H9 (cell line): ENCODE measurements at regions not wholly inside any gene's neighbourhood (a gene's known extent, or its start where the extent isn't known, plus 50 kb on each side); places are given as distances from the start of the nearest gene placed in this dataset.
A peak's percentile ranks its signal among the peaks of the same experiment; 100 is the strongest.

Experiments
- DNase-seq: peaks from one replicate; pipeline ENCODE4 v3.0.0-alpha.2; 2017
- H2AFZ ChIP-seq: one replicate; pipeline ENCODE4 v1.6.1; 2013; ENCODE audit warnings: mild to moderate bottlenecking, low read length, control low read depth, moderate library complexity
- H2AK5ac ChIP-seq: 2 replicates; pipeline ENCODE4 v1.6.1; 2013; ENCODE audit warnings: low read length, control low read depth, mixed read lengths; ENCODE audit not compliant: insufficient read length
- H2BK120ac ChIP-seq: one replicate; pipeline ENCODE4 v1.6.1; 2013; ENCODE audit warnings: low read depth, mild to moderate bottlenecking, low read length, control low read depth, inconsistent platforms; ENCODE audit not compliant: poor library complexity, severe bottlenecking
- H2BK12ac ChIP-seq: 2 replicates; pipeline ENCODE4 v1.6.1; 2013; ENCODE audit warnings: low read length, control low read depth, mixed read lengths, low read depth; ENCODE audit not compliant: insufficient read length
- H2BK15ac ChIP-seq: 2 replicates; pipeline ENCODE4 v1.6.1; 2013; ENCODE audit warnings: low read depth, low read length, control low read depth
- H2BK20ac ChIP-seq: one replicate; pipeline ENCODE4 v1.6.1; 2013; ENCODE audit warnings: low read depth, mild to moderate bottlenecking, low read length, control low read depth, inconsistent platforms; ENCODE audit not compliant: poor library complexity, severe bottlenecking
- H2BK5ac ChIP-seq: 2 replicates; pipeline ENCODE4 v1.6.1; 2013; ENCODE audit warnings: low read length, control low read depth, mixed read lengths; ENCODE audit not compliant: insufficient read length
- H3K14ac ChIP-seq: 2 replicates; pipeline ENCODE4 v1.6.1; 2013; ENCODE audit warnings: low read length, control low read depth; ENCODE audit not compliant: insufficient read depth
- H3K18ac ChIP-seq: 2 replicates; pipeline ENCODE4 v1.6.1; 2013; ENCODE audit warnings: low read depth, mild to moderate bottlenecking, mixed read lengths, low read length, control low read depth; ENCODE audit not compliant: insufficient read length
- H3K23ac ChIP-seq: 2 replicates; pipeline ENCODE4 v1.6.1; 2013; ENCODE audit warnings: low read length, control low read depth, mixed read lengths, low read depth; ENCODE audit not compliant: insufficient read length
- H3K23me2 ChIP-seq: 2 replicates; pipeline ENCODE4 v1.6.1; 2013; ENCODE audit warnings: low read depth, mild to moderate bottlenecking, mixed read lengths, low read length, control low read depth; ENCODE audit not compliant: insufficient read length, poor library complexity, severe bottlenecking
- H3K27ac ChIP-seq: 2 replicates; pipeline ENCODE4 v1.5.1; 2013; ENCODE audit warnings: low read length, control low read depth, mixed read lengths, low read depth; ENCODE audit not compliant: insufficient read length
- H3K27me3 ChIP-seq: 2 replicates; pipeline ENCODE4 v1.6.1; 2013; ENCODE audit warnings: low read length, control low read depth, inconsistent platforms; ENCODE audit not compliant: insufficient read depth
- H3K4ac ChIP-seq: 2 replicates; pipeline ENCODE4 v1.6.1; 2013; ENCODE audit warnings: low read depth, mild to moderate bottlenecking, control low read depth, inconsistent platforms, low read length, moderate library complexity
- H3K4me1 ChIP-seq: 2 replicates; pipeline ENCODE4 v1.6.1; 2013; ENCODE audit warnings: low read length, control low read depth, inconsistent platforms; ENCODE audit not compliant: insufficient read depth
- H3K4me2 ChIP-seq: 2 replicates; pipeline ENCODE4 v1.6.1; 2013; ENCODE audit warnings: low read length, control low read depth, mixed read lengths; ENCODE audit not compliant: insufficient read length, insufficient read depth
- H3K56ac ChIP-seq: 2 replicates; pipeline ENCODE4 v1.6.1; 2013; ENCODE audit warnings: low read depth, mild to moderate bottlenecking, mixed read lengths, low read length, control low read depth; ENCODE audit not compliant: insufficient read length
- H3K79me1 ChIP-seq: 2 replicates; pipeline ENCODE4 v1.6.1; 2013; ENCODE audit warnings: low read depth, mild to moderate bottlenecking, moderate library complexity, low read length, control low read depth, inconsistent platforms; ENCODE audit not compliant: insufficient read depth, poor library complexity, severe bottlenecking
- H3K79me2 ChIP-seq: 2 replicates; pipeline ENCODE4 v1.6.1; 2013; ENCODE audit warnings: low read length, control low read depth, inconsistent platforms; ENCODE audit not compliant: insufficient read depth
- H3K9ac ChIP-seq: 2 replicates; pipeline ENCODE4 v1.6.1; 2013; ENCODE audit warnings: low read length, control low read depth, mixed read lengths; ENCODE audit not compliant: insufficient read length; ENCODE audit errors: extremely low read depth
- H3K9me3 ChIP-seq: one replicate; pipeline ENCODE4 v1.6.1; 2013; ENCODE audit warnings: low read depth, low read length, inconsistent platforms; ENCODE audit not compliant: control insufficient read depth
- H3T11ph ChIP-seq: one replicate; pipeline ENCODE4 v1.6.1; 2013; ENCODE audit warnings: mild to moderate bottlenecking, low read length, control low read depth, inconsistent platforms
- H4K20me1 ChIP-seq: one replicate; pipeline ENCODE4 v1.6.1; 2013; ENCODE audit not compliant: control insufficient read depth, insufficient read length, insufficient read depth
- H4K5ac ChIP-seq: 2 replicates; pipeline ENCODE4 v1.6.1; 2013; ENCODE audit warnings: low read depth, mild to moderate bottlenecking, mixed read lengths, low read length, control low read depth; ENCODE audit not compliant: insufficient read length
- H4K8ac ChIP-seq: replicated peaks from 2 replicates; pipeline ENCODE4 v1.6.1; 2013; ENCODE audit warnings: low read length, control low read depth, mixed read lengths, low read depth; ENCODE audit not compliant: insufficient read length
- H4K91ac ChIP-seq: 2 replicates; pipeline ENCODE4 v1.6.1; 2013; ENCODE audit warnings: low read depth, mild to moderate bottlenecking, moderate library complexity, mixed read lengths, low read length, control low read depth; ENCODE audit not compliant: insufficient read length
- H3K27ac Mint-ChIP-seq, 3 experiments: 2 replicates in 2 of 3; 3 replicates in 1 of 3; pipeline ENCODE4 v1.8.0; 2020 to 2021; ENCODE audit warnings: mixed read lengths in 3 of 3, mild to moderate bottlenecking in 1 of 3, moderate library complexity in 1 of 3
- H3K27me3 Mint-ChIP-seq: 2 replicates; pipeline ENCODE4 v1.8.0; 2021; ENCODE audit warnings: low read depth, mild to moderate bottlenecking, moderate library complexity, mixed read lengths
- H3K36me3 Mint-ChIP-seq, 3 experiments: 2 replicates in 2 of 3; 3 replicates in 1 of 3; pipeline ENCODE4 v1.8.0; 2020 to 2021; ENCODE audit warnings: low read depth in 3 of 3, mixed read lengths in 3 of 3; ENCODE audit not compliant: insufficient read depth in 1 of 3
- H3K4me1 Mint-ChIP-seq, 2 experiments: 2 replicates each; pipeline ENCODE4 v1.8.0; 2020; ENCODE audit warnings: mixed read lengths in 2 of 2
- H3K4me3 Mint-ChIP-seq, 2 experiments: 2 replicates in 1 of 2; 3 replicates in 1 of 2; pipeline ENCODE4 v1.8.0; 2020 to 2021; ENCODE audit warnings: mild to moderate bottlenecking in 2 of 2, mixed read lengths in 2 of 2, moderate library complexity in 1 of 2
- H3K9me3 Mint-ChIP-seq, 2 experiments: 2 replicates in 1 of 2; 3 replicates in 1 of 2; pipeline ENCODE4 v1.8.0; 2020; ENCODE audit warnings: mild to moderate bottlenecking in 2 of 2, mixed read lengths in 2 of 2, moderate library complexity in 1 of 2
- CTCF ChIP-seq: fragments of 200-600 bp; sonication (generic); conservative IDR thresholded peaks from 3 replicates; pipeline ENCODE4 v1.8.0; 2021; ENCODE audit warnings: antibody characterized with exemption, mild to moderate bottlenecking
- WGBS: extraction: QIAGEN DNeasy Blood & Tissue Kit; methylation state at CpG from one replicate; pipeline ENCODE4 v1.1.7; 2013; ENCODE audit warnings: missing lambda C conversion rate, low lambda C conversion rate, mixed read lengths; ENCODE audit not compliant: insufficient read length; ENCODE audit errors: extremely low coverage; 5-methylcytosine and 5-hydroxymethylcytosine counted together

GRCh38 chr4:149029056-149029651 lies 586.9 kb upstream of the NR3C2 start:
- Histone ChIP-seq H3K14ac (no peak overlapping the region), H3K79me2 (no peaks in the 10 kb centered on the region), H3K27me3 (no peaks in the 10 kb centered on the region), H3K23ac (no peak overlapping the region), H2BK15ac (no peak overlapping the region), H3K18ac (no peak overlapping the region), H3K23me2 (no peaks in the 10 kb centered on the region), H3K4me2 (no peak overlapping the region), H2BK120ac (no peak overlapping the region), H3K27ac (no peak overlapping the region), H3K4me1 (no peaks in the 10 kb centered on the region), H3K9ac (no peak overlapping the region), H4K91ac (no peak overlapping the region), H2BK20ac (no peak overlapping the region), H3T11ph (no peak overlapping the region), H4K5ac (no peak overlapping the region), H2BK12ac (no peak overlapping the region), H3K79me1 (no peaks in the 10 kb centered on the region), H4K20me1 (no peaks in the 10 kb centered on the region), H4K8ac (no peak overlapping the region), H3K56ac (no peak overlapping the region), H2AFZ (no peak overlapping the region), H2BK5ac (no peak overlapping the region), H2AK5ac (no peak overlapping the region), H3K4ac (no peak overlapping the region), H3K9me3 (no peaks in the 10 kb centered on the region)
- Mint-ChIP-seq H3K4me3 (no peak overlapping the region), H3K27me3 (no peaks in the 10 kb centered on the region), H3K4me1 (peaks cover 2 to 12% of the 10 kb centered on the region in 2 experiments; a peak in 2 of 4 replicates), H3K9me3 (no peaks in the 10 kb centered on the region), H3K36me3 (no peaks in the 10 kb centered on the region), H3K27ac (peak overlapping the region in 1 of 3 experiments; percentile 25; a peak in 1 of 7 replicates)
- WGBS, result no CpG with 5 or more reads among the region's 4 CpGs
- TF ChIP-seq CTCF, result no peak
- no peak for DNase-seq
